Parathyroid adenoma (tissue), 2 donors: ENCODE measurements at regions not wholly inside any gene's neighbourhood (a gene's known extent, or its start where the extent isn't known, plus 50 kb on each side); places are given as distances from the start of the nearest gene placed in this dataset.

ENCODE experiments used
- H2AFZ ChIP-seq: fragments of 300-600 bp; sonication (generic); one replicate; pipeline ENCODE4 v1.7.0; 2017; ENCODE audit warnings: antibody characterized with exemption, mild to moderate bottlenecking
- H3K27ac ChIP-seq: fragments of 300-600 bp; sonication (generic); one replicate; pipeline ENCODE4 v1.7.0; 2017
- H3K27me3 ChIP-seq: fragments of 300-600 bp; sonication (generic); one replicate; pipeline ENCODE4 v1.7.0; 2017; ENCODE audit warnings: low read length; ENCODE audit not compliant: control insufficient read depth, insufficient read depth
- H3K36me3 ChIP-seq: fragments of 300-600 bp; sonication (generic); one replicate; pipeline ENCODE4 v1.7.0; 2017; ENCODE audit warnings: low read length; ENCODE audit not compliant: control insufficient read depth, insufficient read depth
- H3K4me1 ChIP-seq: fragments of 300-600 bp; sonication (generic); one replicate; pipeline ENCODE4 v1.7.0; 2017; ENCODE audit warnings: control low read depth
- H3K4me2 ChIP-seq: fragments of 300-600 bp; sonication (generic); one replicate; pipeline ENCODE4 v1.7.0; 2017; ENCODE audit warnings: low read length
- H3K4me3 ChIP-seq: fragments of 300-600 bp; sonication (generic); one replicate; pipeline ENCODE4 v1.7.0; 2017; ENCODE audit warnings: low read depth, low read length
- H3K79me2 ChIP-seq: fragments of 300-600 bp; sonication (generic); one replicate; pipeline ENCODE4 v1.7.0; 2017; ENCODE audit warnings: control low read depth
- H3K9ac ChIP-seq: fragments of 300-600 bp; sonication (generic); one replicate; pipeline ENCODE4 v1.7.0; 2017; ENCODE audit warnings: mild to moderate bottlenecking
- H3K9me3 ChIP-seq: fragments of 300-600 bp; sonication (generic); one replicate; pipeline ENCODE4 v1.7.0; 2017; ENCODE audit warnings: low read length; ENCODE audit not compliant: control insufficient read depth
- TF ChIP-seq, protein P1 (sequence below): fragments of 300-600 bp; sonication (generic); IDR thresholded peaks from one replicate; pipeline ENCODE4 v1.7.0; 2017; ENCODE audit warnings: antibody characterized with exemption, mild to moderate bottlenecking
- donor health status: primary hyperparathyroidism.

DNA sequence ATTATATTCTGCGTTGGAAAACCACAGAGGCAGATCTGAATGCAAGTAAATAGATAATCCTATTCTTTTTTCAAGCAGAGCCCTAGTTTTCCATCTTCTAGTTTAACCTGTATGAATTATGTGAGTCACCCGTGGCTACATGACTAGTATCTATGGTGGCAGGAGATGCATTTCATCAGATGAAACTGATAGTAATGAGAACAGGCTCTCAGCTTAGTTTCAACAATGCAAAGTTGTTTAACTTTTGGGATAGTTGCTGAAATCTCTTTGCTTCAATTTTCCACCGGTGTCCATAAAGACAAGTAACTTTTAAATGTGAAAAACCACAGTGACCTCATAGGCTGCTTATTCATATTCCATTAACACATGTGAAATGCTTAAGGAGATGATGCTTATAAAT, 1317.4 kb upstream of the TENM3 start:
- Histone ChIP-seq H3K4me3 (no peak overlapping the region), H2AFZ (no peak overlapping the region)
- TF ChIP-seq, protein P1, sequence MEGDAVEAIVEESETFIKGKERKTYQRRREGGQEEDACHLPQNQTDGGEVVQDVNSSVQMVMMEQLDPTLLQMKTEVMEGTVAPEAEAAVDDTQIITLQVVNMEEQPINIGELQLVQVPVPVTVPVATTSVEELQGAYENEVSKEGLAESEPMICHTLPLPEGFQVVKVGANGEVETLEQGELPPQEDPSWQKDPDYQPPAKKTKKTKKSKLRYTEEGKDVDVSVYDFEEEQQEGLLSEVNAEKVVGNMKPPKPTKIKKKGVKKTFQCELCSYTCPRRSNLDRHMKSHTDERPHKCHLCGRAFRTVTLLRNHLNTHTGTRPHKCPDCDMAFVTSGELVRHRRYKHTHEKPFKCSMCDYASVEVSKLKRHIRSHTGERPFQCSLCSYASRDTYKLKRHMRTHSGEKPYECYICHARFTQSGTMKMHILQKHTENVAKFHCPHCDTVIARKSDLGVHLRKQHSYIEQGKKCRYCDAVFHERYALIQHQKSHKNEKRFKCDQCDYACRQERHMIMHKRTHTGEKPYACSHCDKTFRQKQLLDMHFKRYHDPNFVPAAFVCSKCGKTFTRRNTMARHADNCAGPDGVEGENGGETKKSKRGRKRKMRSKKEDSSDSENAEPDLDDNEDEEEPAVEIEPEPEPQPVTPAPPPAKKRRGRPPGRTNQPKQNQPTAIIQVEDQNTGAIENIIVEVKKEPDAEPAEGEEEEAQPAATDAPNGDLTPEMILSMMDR = no peak

DNA sequence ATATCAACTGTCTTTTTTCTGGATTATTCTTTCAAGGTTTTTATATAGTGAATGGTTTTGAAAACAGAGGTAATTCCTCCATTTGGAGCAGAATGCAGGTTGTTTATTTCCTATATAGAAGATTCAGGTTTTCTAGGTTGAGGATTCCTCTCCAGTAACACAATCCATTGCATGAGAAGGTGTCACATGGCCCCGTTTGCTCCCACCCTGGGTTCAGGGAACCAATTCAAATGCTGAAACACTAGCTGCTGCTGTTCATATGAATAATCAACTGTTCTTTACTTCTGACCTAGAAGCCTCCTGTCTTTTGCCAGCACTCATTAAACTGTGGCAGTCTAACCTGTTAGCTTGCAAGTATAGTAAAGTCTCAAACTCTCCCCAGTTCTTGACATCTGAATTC, 1316.9 kb upstream of the TENM3 start:
- TF ChIP-seq, protein P1 = no peak
- Histone ChIP-seq H3K27me3 (no peaks in the 10 kb centered on the region), H3K9ac (no peak overlapping the region), H3K9me3 (no peaks in the 10 kb centered on the region), H3K4me2 (no peak overlapping the region), H3K27ac (no peak overlapping the region), H3K36me3 (no peaks in the 10 kb centered on the region), H3K4me3 (no peak overlapping the region), H2AFZ (no peak overlapping the region), H3K79me2 (no peaks in the 10 kb centered on the region), H3K4me1 (no peaks in the 10 kb centered on the region)

More for the DNA sequence above, 1317.4 kb upstream of the TENM3 start:
- Histone ChIP-seq H3K36me3 (no peaks in the 10 kb centered on the region), H3K27ac (no peak overlapping the region), H3K27me3 (no peaks in the 10 kb centered on the region), H3K4me2 (no peak overlapping the region), H3K4me1 (no peaks in the 10 kb centered on the region), H3K9me3 (no peaks in the 10 kb centered on the region), H3K79me2 (no peaks in the 10 kb centered on the region), H3K9ac (no peak overlapping the region)

DNA sequence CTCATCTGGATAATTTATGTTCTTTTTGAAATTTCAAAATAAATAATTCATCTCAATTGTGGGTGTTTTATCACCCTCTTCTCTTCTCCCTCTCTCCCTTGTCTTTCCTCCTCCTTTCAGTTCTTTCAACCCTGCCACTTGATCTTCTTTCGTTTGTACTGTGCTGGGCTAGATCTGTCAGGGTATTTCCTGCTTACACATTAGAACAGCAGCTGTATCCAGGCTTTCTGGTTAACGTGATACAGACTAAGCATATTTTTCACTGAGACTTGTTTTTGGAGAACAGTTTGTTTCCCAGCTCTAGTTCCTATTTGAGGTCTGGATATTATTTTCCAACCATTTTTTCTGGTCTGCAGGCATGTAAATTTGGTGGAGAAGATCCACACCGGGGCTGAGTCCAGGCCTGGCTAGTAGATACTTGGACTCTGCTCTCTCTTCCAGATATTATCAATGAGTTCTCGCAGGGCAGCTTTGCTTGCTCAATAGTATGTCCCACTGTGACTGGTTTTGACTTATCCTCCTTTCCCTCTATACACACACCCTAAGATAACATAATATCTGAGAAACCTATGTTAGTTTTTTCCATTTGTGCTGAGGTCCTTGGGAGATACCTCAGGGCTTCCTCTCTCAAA, 1310.7 kb upstream of the TENM3 start:
- H3K9me3 ChIP-seq = no peaks in the 10 kb centered on the region
- TF ChIP-seq, protein P1 = no peak
- H3K79me2 ChIP-seq = no peaks in the 10 kb centered on the region
- H3K4me3 ChIP-seq = no peak overlapping the region
- no peaks in the 10 kb centered on the region for H3K27me3 ChIP-seq
- H3K9ac ChIP-seq = no peak overlapping the region
- H3K27ac ChIP-seq = no peak overlapping the region
- no peaks in the 10 kb centered on the region for H3K4me1 ChIP-seq
- H3K36me3 ChIP-seq = no peaks in the 10 kb centered on the region
- H2AFZ ChIP-seq = no peak overlapping the region
- no peak overlapping the region for H3K4me2 ChIP-seq

DNA sequence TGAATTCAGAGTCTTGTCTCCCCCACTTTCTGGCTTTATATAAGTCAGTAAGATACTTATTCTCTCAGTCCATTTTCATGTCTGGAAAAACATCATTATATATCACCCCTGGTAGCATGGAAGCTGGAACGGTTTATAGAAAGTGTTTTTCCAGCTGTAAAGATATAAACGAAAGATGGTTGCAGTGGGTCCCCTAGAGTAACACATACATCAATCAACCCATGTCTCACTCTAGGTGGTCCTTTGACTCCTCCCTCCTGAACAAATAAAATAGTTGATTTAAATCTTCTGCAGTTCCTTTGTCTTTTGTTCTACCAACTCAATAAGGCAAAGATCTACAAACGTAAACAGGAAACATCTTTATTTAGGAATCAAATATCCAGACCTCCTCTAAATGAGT, 1306.1 kb upstream of the TENM3 start:
- TF ChIP-seq, protein P1 = no peak
- Histone ChIP-seq H2AFZ (no peak overlapping the region), H3K9me3 (no peaks in the 10 kb centered on the region), H3K79me2 (no peaks in the 10 kb centered on the region), H3K4me1 (no peaks in the 10 kb centered on the region), H3K9ac (no peak overlapping the region), H3K4me2 (no peak overlapping the region), H3K27me3 (no peaks in the 10 kb centered on the region), H3K27ac (no peak overlapping the region), H3K36me3 (no peaks in the 10 kb centered on the region), H3K4me3 (no peak overlapping the region)

DNA sequence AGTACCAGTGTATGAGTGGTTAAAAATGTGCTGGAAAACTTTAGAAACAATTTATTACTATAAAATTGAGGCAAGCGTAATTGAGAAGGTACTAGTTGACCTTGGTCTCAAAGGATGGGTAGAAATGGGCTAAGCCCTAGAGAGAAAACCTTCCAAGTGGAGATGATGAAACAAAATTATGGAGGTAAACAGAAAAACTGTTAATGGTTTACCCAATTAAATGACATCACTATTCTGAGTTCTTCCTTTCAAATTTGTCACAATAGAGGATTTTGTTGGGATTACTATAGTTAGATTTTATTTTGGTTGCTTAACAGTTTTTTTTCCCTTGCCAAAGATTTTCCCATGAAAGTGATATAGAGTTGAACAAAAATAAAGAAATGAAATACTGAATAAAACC, 1302.5 kb upstream of the TENM3 start:
- H3K36me3 ChIP-seq = no peaks in the 10 kb centered on the region
- no peak overlapping the region for H3K9ac ChIP-seq
- H3K4me3 ChIP-seq = no peak overlapping the region
- no peak overlapping the region for H3K4me2 ChIP-seq
- H3K4me1 ChIP-seq = no peaks in the 10 kb centered on the region
- H3K27me3 ChIP-seq = no peaks in the 10 kb centered on the region
- H3K9me3 ChIP-seq = no peaks in the 10 kb centered on the region
- H3K79me2 ChIP-seq = no peaks in the 10 kb centered on the region
- no peak overlapping the region for H3K27ac ChIP-seq
- TF ChIP-seq, protein P1 = no peak
- H2AFZ ChIP-seq = no peak overlapping the region
